ENCODE measurements at regions not wholly inside any gene's neighbourhood (a gene's known extent, or its start where the extent isn't known, plus 50 kb on each side); places are given as distances from the start of the nearest gene placed in this dataset.

GRCh38 chr5:106875591-106876297, 795.0 kb downstream of the EFNA5 start:
- DNase-seq = no peak

GRCh38 chr5:106874974-106875373, 795.8 kb downstream of the EFNA5 start:
- no peak for DNase-seq

GRCh38 chr5:106874531-106874930, 796.2 kb downstream of the EFNA5 start:
- DNase-seq = no peak

- no peak for DNase-seq
These were observed 797.2 kb downstream of the EFNA5 start for GRCh38 chr5:106873568-106873967.

- no peak for DNase-seq
These were observed 805.5 kb downstream of the EFNA5 start for GRCh38 chr5:106865279-106865678.

- DNase-seq = no peak
These were observed 808.1 kb downstream of the EFNA5 start for GRCh38 chr5:106862450-106863193.

GRCh38 chr5:106860398-106861044, 810.2 kb downstream of the EFNA5 start:
- no peak for DNase-seq

GRCh38 chr5:106858616-106859015, 812.1 kb downstream of the EFNA5 start:
- DNase-seq = no peak

- DNase-seq = no peak
These were observed 815.8 kb downstream of the EFNA5 start for GRCh38 chr5:106854922-106855321.

- no peak for DNase-seq
These were observed 816.5 kb downstream of the EFNA5 start for GRCh38 chr5:106854105-106854687.

GRCh38 chr5:106853266-106853665, 817.5 kb downstream of the EFNA5 start:
- DNase-seq = no peak

GRCh38 chr5:106849266-106849665, 821.5 kb downstream of the EFNA5 start:
- no peak for DNase-seq

- no peak for DNase-seq
These were observed 826.8 kb downstream of the EFNA5 start for GRCh38 chr5:106843812-106844416.

- DNase-seq = no peak
These were observed 837.2 kb downstream of the EFNA5 start for GRCh38 chr5:106833517-106833916.

- DNase-seq = no peak
These were observed 843.7 kb downstream of the EFNA5 start for GRCh38 chr5:106827061-106827460.

- no peak for DNase-seq
These were observed 845.4 kb downstream of the EFNA5 start for GRCh38 chr5:106825374-106825773.

GRCh38 chr5:106822851-106823250, 847.9 kb downstream of the EFNA5 start:
- DNase-seq = no peak

GRCh38 chr5:106818552-106818951, 852.2 kb downstream of the EFNA5 start:
- no peak for DNase-seq

- DNase-seq = no peak
These were observed 855.8 kb downstream of the EFNA5 start for GRCh38 chr5:106814961-106815360.

- DNase-seq = no peak
These were observed 869.2 kb downstream of the EFNA5 start for GRCh38 chr5:106801554-106801953.

- no peak for DNase-seq
These were observed 872.7 kb downstream of the EFNA5 start for GRCh38 chr5:106797996-106798395.

- DNase-seq = no peak
These were observed 874.7 kb downstream of the EFNA5 start for GRCh38 chr5:106796081-106796480.

GRCh38 chr5:106784846-106785245, 885.9 kb downstream of the EFNA5 start:
- DNase-seq = no peak
